Thyroid gland (tissue), 4 donors: ENCODE measurements at regions not wholly inside any gene's neighbourhood (a gene's known extent, or its start where the extent isn't known, plus 50 kb on each side); places are given as distances from the start of the nearest gene placed in this dataset.

Experiments
- DNase-seq, 2 donors: peaks; one replicate each; pipeline ENCODE4 v3.0.0-alpha.2; 2019
- H3K27ac ChIP-seq, 3 donors: fragments of 200-600 bp; sonication (generic); 1 replicate in 2 of 3; 2 replicates in 1 of 3; pipeline ENCODE4 v1.5.1; 2016 to 2019; ENCODE audit warnings: mild to moderate bottlenecking in 1 of 3, moderate library complexity in 1 of 3
- H3K27me3 ChIP-seq: fragments of 200-600 bp; sonication (generic); one replicate; pipeline ENCODE4 v1.5.1; 2019
- H3K36me3 ChIP-seq, 2 donors: fragments of 200-600 bp; sonication (generic); one replicate each; pipeline ENCODE4 v1.5.1; 2016 to 2019
- H3K4me1 ChIP-seq, 2 donors: fragments of 200-600 bp; sonication (generic); one replicate each; pipeline ENCODE4 v1.5.1; 2017 to 2019
- H3K4me3 ChIP-seq, 3 donors: fragments of 200-600 bp; sonication (generic); replicated peaks in 1 of 3; 1 replicate in 2 of 3; 2 replicates in 1 of 3; pipeline ENCODE4 v1.5.1; 2016; ENCODE audit warnings: mild to moderate bottlenecking in 1 of 3
- H3K9me3 ChIP-seq: fragments of 200-600 bp; sonication (generic); one replicate; pipeline ENCODE4 v1.5.1; 2017
- POLR2A ChIP-seq, 2 donors: fragments of 450-650 bp; IDR thresholded peaks; one replicate each; pipeline ENCODE4 v1.6.1; 2017; ENCODE audit warnings: antibody characterized with exemption in 2 of 2, mild to moderate bottlenecking in 2 of 2, moderate library complexity in 1 of 2
- WGBS, 2 donors: methylation state at CpG; one replicate each; pipeline ENCODE4 v1.1.5; 2017; 5-methylcytosine and 5-hydroxymethylcytosine counted together
- intact Hi-C: fragments of 100-400 bp; cut with DNase I; formaldehyde crosslinking; loops from one replicate; pipeline ENCODE4 v1.15.1; 2023
- TF ChIP-seq, protein P1 (sequence below), 6 experiments: fragments of 200-600 bp in 3 of 6; fragments of 450-650 bp in 3 of 6; sonication (generic) in 3 of 6; IDR thresholded peaks; one replicate each; pipeline ENCODE4 v1.5.1; 2016 to 2019; ENCODE audit warnings: antibody characterized with exemption in 6 of 6, mild to moderate bottlenecking in 2 of 6, inconsistent platforms in 1 of 6, moderate library complexity in 1 of 6

DNA sequence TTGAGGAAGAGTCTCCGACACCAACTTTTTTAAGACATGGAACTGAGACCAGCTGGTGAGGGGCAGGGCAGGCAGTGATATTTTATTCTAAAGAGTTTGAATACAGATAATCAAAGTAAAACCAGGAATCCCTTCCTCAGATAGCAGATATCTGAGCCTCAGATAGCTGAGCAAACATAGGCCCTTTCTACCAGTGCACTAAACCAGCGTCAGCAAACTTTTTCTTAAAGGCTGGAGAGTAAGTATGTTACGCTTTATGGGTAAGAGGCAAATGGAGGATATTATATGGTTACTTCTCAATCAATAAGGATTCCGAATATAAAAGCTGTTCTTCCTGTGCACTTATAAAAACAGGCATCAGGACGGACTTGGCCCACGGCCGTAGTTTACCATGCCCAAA lies 73.9 kb downstream of the WNT5A start:
- no peaks in the 10 kb centered on the region for H3K27me3 ChIP-seq
- H3K27ac ChIP-seq, result no peak overlapping the region
- WGBS, 2 donors, result 64 to 93% methylated on average over 7 of the region's 7 CpGs
- TF ChIP-seq, protein P1, sequence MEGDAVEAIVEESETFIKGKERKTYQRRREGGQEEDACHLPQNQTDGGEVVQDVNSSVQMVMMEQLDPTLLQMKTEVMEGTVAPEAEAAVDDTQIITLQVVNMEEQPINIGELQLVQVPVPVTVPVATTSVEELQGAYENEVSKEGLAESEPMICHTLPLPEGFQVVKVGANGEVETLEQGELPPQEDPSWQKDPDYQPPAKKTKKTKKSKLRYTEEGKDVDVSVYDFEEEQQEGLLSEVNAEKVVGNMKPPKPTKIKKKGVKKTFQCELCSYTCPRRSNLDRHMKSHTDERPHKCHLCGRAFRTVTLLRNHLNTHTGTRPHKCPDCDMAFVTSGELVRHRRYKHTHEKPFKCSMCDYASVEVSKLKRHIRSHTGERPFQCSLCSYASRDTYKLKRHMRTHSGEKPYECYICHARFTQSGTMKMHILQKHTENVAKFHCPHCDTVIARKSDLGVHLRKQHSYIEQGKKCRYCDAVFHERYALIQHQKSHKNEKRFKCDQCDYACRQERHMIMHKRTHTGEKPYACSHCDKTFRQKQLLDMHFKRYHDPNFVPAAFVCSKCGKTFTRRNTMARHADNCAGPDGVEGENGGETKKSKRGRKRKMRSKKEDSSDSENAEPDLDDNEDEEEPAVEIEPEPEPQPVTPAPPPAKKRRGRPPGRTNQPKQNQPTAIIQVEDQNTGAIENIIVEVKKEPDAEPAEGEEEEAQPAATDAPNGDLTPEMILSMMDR (IDR thresholded peaks at IDR 0.05), result no peak
- no peak for TF ChIP-seq POLR2A (IDR thresholded peaks at IDR 0.05)
- H3K36me3 ChIP-seq, result no peaks in the 10 kb centered on the region
- intact Hi-C loops, result no loop called here
- DNase-seq, result peak in 1 of 2 donors; percentile 15
- H3K4me3 ChIP-seq, result no peak overlapping the region
- H3K4me1 ChIP-seq, result no peaks in the 10 kb centered on the region
- H3K9me3 ChIP-seq, result no peaks in the 10 kb centered on the region

DNA sequence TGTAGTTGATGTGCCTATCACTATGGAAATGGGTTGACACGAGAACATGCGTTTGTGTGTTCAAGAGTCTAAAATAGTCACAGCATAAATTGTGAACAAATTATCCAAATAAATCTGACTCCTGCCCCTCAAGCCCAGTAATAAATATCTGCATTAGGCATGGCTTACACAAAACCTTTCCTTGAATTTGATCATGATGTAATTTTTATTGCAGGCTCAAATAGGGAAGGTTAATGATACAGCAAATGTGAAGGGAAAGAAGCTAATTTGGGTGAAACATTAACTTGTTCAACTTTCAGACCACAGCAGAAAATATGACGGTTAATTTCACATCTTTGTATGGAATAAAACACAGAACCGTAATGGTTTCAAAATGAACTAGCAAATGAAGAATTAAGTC lies 74.6 kb downstream of the WNT5A start:
- intact Hi-C loops, result no loop called here
- Histone ChIP-seq H3K27me3 (no peaks in the 10 kb centered on the region), H3K9me3 (no peaks in the 10 kb centered on the region), H3K4me1 (no peaks in the 10 kb centered on the region), H3K4me3 (no peak overlapping the region), H3K36me3 (no peaks in the 10 kb centered on the region), H3K27ac (no peak overlapping the region)
- no peak for DNase-seq
- TF ChIP-seq POLR2A (IDR thresholded peaks at IDR 0.05), result no peak
- TF ChIP-seq, protein P1 (IDR thresholded peaks at IDR 0.05), result no peak
- WGBS, 2 donors, result 88 to 91% methylated on average over 4 of the region's 4 CpGs

DNA sequence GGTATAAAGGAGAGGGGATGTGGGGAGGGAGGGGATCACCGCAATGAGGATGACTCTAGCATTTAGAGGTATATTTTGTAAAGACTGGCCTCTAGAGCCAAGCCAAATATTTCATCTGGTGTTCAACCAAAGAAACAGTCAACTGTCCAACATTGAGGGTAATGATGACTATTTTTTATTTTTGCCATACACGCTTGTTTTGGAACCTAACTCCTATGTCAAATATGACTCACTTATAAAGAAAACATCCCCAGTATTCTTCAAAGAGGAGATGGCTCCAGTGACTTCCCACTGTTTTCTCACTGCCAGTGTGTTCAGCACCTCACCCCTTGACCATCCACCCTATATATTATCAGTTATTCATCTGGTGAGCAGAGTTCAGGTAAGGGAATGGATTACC lies 77.3 kb downstream of the WNT5A start:
- no peaks in the 10 kb centered on the region for H3K27me3 ChIP-seq
- intact Hi-C loops, result no loop called here
- no peak overlapping the region for H3K27ac ChIP-seq
- H3K36me3 ChIP-seq, result no peaks in the 10 kb centered on the region
- TF ChIP-seq, protein P1 (IDR thresholded peaks at IDR 0.05), result no peak
- no peak for TF ChIP-seq POLR2A (IDR thresholded peaks at IDR 0.05)
- no peaks in the 10 kb centered on the region for H3K4me1 ChIP-seq
- H3K9me3 ChIP-seq, result no peaks in the 10 kb centered on the region
- 89 to 91% methylated on average over 2 of the region's 2 CpGs for WGBS, 2 donors
- H3K4me3 ChIP-seq, result no peak overlapping the region
- DNase-seq, result no peak

DNA sequence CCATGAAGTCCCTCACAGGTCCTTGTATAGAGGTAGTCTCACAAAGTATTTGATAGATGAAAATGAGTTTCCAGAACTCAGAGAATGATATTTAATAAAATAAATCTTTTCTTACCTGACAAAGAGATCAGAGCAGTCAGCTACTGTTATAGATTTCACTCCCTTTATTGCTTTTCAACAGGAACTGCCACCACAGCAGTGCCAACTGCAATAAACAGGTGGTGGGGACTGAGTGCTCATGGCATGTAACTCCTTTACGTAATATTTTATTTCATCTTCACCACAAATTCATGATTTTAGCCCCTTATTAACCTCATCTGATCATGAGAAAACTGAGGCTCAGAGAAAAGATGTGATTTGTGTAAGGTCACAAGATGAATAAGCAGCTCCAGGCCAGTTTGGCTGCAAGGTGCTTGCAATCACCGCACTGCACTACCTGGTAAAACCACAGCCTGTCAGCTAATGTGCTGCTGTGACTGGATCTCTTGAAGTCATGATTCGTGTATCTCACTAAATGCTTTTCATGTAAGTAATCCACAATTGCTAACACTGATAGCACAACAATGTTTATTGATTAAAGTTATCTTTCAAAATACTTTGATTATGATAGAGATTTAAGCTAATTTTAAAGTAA lies 78.8 kb downstream of the WNT5A start:
- intact Hi-C loops, result no loop called here

DNA sequence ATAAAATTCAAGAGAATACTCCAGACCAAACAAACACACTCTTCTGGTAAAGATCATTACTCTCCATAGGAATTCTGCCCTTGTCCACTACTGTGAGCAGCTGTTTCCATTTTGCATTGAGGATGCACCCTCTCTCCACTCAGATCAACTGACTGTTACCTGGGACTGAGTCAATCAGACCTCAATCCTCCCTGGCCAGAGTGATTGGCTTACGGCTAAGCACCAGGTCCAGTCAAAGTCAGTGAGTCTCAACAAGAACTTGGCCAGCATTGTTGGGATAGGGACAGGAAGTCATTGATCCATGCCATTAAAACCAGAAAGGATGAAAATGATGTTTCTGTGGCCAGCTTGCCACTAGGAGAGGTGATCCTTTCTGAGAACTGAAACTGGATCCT lies 79.7 kb downstream of the WNT5A start:
- intact Hi-C loops, result no loop called here
- no peak overlapping the region for H3K4me3 ChIP-seq
- no peaks in the 10 kb centered on the region for H3K4me1 ChIP-seq
- WGBS, 2 donors, result 88 to 100% methylated on average over 1 of the region's 1 CpG
- H3K36me3 ChIP-seq, result no peaks in the 10 kb centered on the region
- no peak overlapping the region for H3K27ac ChIP-seq
- no peak for DNase-seq
- TF ChIP-seq POLR2A (IDR thresholded peaks at IDR 0.05), result no peak
- TF ChIP-seq, protein P1 (IDR thresholded peaks at IDR 0.05), result no peak
- no peaks in the 10 kb centered on the region for H3K9me3 ChIP-seq
- H3K27me3 ChIP-seq, result no peaks in the 10 kb centered on the region

More for the DNA sequence above, 78.8 kb downstream of the WNT5A start:
- H3K27ac ChIP-seq, result no peak overlapping the region
- no peaks in the 10 kb centered on the region for H3K9me3 ChIP-seq
- DNase-seq, result no peak
- WGBS, 2 donors, result 93% methylated on average over 3 of the region's 3 CpGs
- TF ChIP-seq POLR2A (IDR thresholded peaks at IDR 0.05), result no peak
- TF ChIP-seq, protein P1 (IDR thresholded peaks at IDR 0.05), result no peak
- no peaks in the 10 kb centered on the region for H3K27me3 ChIP-seq
- H3K4me3 ChIP-seq, result no peak overlapping the region
- H3K36me3 ChIP-seq, result no peaks in the 10 kb centered on the region
- no peaks in the 10 kb centered on the region for H3K4me1 ChIP-seq
